K562 (cell line): ENCODE measurements at regions not wholly inside any gene's neighbourhood (a gene's known extent, or its start where the extent isn't known, plus 50 kb on each side); places are given as distances from the start of the nearest gene placed in this dataset.

Experiments used
- ATAC-seq: fragments of 200-7000 bp; cut with Tn5 transposase; 3 replicates; pipeline ENCODE4 v1.9.1; 2020; ENCODE audit warnings: moderate library complexity
- BruUV-seq: library from RNA; stranded (reverse); fragments of 400-500 nt; replicated peaks from 2 replicates; lab custom pipeline; 2021; lab: Mats Ljungman, UMichigan
- CTCF ChIA-PET: fragments of 300-600 bp; formaldehyde crosslinking; extraction: SDS; loops from one replicate; lab custom pipeline; 2021; ENCODE audit warnings: low intra/inter-chr PET ratio; lab: Yijun Ruan, JAX
- POLR2A ChIA-PET: fragments of 300-600, 350-650 bp; sonication (Branson Sonifier 250); formaldehyde crosslinking; extraction: SDS; loops from one replicate; lab custom pipeline; 2021; ENCODE audit warnings: antibody characterized with exemption, inconsistent platforms; lab: Yijun Ruan, JAX
- DNase-seq, 4 experiments: peaks; one replicate each; pipeline versions ENCODE4 v3.0.0 to v3.0.0-alpha.2; 2011 to 2018; ENCODE audit warnings: low spot score in 3 of 4, mixed read lengths in 3 of 4; ENCODE audit errors: extremely low read depth in 1 of 4
- FAIRE-seq: peaks from 2 replicates; lab custom pipeline; 2011; peaks lifted over from hg19 to GRCh38; lab: Jason Lieb, UNC
- H2AFZ ChIP-seq: 2 replicates; pipeline ENCODE4 v1.6.0; 2011; ENCODE audit warnings: low read depth, low read length, control low read depth, inconsistent platforms
- H3K27ac ChIP-seq: fragments of 200-600 bp; 3 replicates; pipeline ENCODE4 v1.8.0; 2011; ENCODE audit warnings: low read depth, mild to moderate bottlenecking, control low read depth, inconsistent platforms, low read length, moderate library complexity, mixed read lengths; ENCODE audit errors: extremely low read depth
- H3K27me3 ChIP-seq, 2 experiments: fragments of 300-600 bp in 1 of 2; 2 replicates in 1 of 2; 3 replicates in 1 of 2; pipeline versions ENCODE4 v1.6.0 to v1.8.0; 2011; ENCODE audit warnings: inconsistent platforms in 2 of 2, low read length in 2 of 2, mild to moderate bottlenecking in 1 of 2, mixed read lengths in 1 of 2, moderate library complexity in 1 of 2; ENCODE audit not compliant: control insufficient read depth in 2 of 2, insufficient read depth in 2 of 2
- H3K36me3 ChIP-seq: fragments of 300-600 bp; 3 replicates; pipeline ENCODE4 v1.8.0; 2011; ENCODE audit warnings: mild to moderate bottlenecking, low read length, inconsistent platforms; ENCODE audit not compliant: control insufficient read depth, insufficient read depth
- H3K4me1 ChIP-seq, 2 experiments: fragments of 200-600 bp in 1 of 2; replicated peaks in 1 of 2; 2 replicates in 1 of 2; 3 replicates in 1 of 2; pipeline versions ENCODE4 v1.5.1 to v1.8.0; 2011; ENCODE audit warnings: inconsistent platforms in 2 of 2, low read length in 2 of 2, mild to moderate bottlenecking in 1 of 2, mixed read lengths in 1 of 2, moderate library complexity in 1 of 2; ENCODE audit not compliant: control insufficient read depth in 2 of 2, insufficient read depth in 2 of 2
- H3K4me2 ChIP-seq: 2 replicates; pipeline ENCODE4 v1.6.1; 2011; ENCODE audit warnings: low read length, control low read depth, inconsistent platforms, mixed read lengths; ENCODE audit not compliant: insufficient read depth
- H3K4me3 ChIP-seq: fragments of 200-600 bp; sonication (generic), shearing (Covaris generic); 2 replicates; pipeline ENCODE4 v1.5.1; 2016; ENCODE audit warnings: control low read depth, inconsistent platforms
- H3K79me2 ChIP-seq: fragments of 200-600 bp; 3 replicates; pipeline ENCODE4 v1.8.0; 2011; ENCODE audit warnings: low read length, inconsistent platforms; ENCODE audit not compliant: control insufficient read depth, insufficient read depth
- H3K9ac ChIP-seq, 2 experiments: 2 replicates each; pipeline versions ENCODE4 v1.6.0 to v1.6.1; 2011; ENCODE audit warnings: low read depth in 2 of 2, low read length in 2 of 2, control low read depth in 1 of 2, inconsistent platforms in 1 of 2, mild to moderate bottlenecking in 1 of 2, mixed read lengths in 1 of 2; ENCODE audit not compliant: insufficient read depth in 1 of 2
- H3K9me1 ChIP-seq: one replicate; pipeline ENCODE4 v1.6.0; 2011; ENCODE audit warnings: inconsistent platforms, mild to moderate bottlenecking, low read length, moderate library complexity; ENCODE audit not compliant: control insufficient read depth, insufficient read depth
- H3K9me3 ChIP-seq: replicated peaks from 2 replicates; pipeline ENCODE4 v1.5.1; 2011; ENCODE audit warnings: low read depth, low read length, inconsistent platforms; ENCODE audit not compliant: control insufficient read depth, insufficient read depth
- H4K20me1 ChIP-seq: replicated peaks from 2 replicates; pipeline ENCODE4 v1.6.1; 2011; ENCODE audit warnings: low read length, inconsistent platforms, mixed read lengths; ENCODE audit not compliant: control insufficient read depth, insufficient read depth
- ATF6 ChIP-seq: sonication (generic); formaldehyde crosslinking; IDR thresholded peaks from 2 replicates; pipeline ENCODE4 v1.4.0; 2020; ENCODE audit warnings: mild to moderate bottlenecking, missing genetic modification reagents
- EHMT2 ChIP-seq: fragments of 450-650 bp; IDR thresholded peaks from 2 replicates; pipeline ENCODE4 v1.6.1; 2018; ENCODE audit warnings: antibody characterized with exemption
- HDAC1 ChIP-seq, 2 experiments: fragments of 450-650 bp; IDR thresholded peaks; 2 replicates each; pipeline ENCODE4 v1.6.1; 2016 to 2017; ENCODE audit warnings: inconsistent platforms in 1 of 2, mild to moderate bottlenecking in 1 of 2, moderate library complexity in 1 of 2
- ZFX ChIP-seq: sonication (generic); formaldehyde crosslinking; IDR thresholded peaks from 2 replicates; pipeline ENCODE4 v1.8.0; 2022; ENCODE audit warnings: mild to moderate bottlenecking, missing genetic modification reagents, moderate library complexity
- ZNF232 ChIP-seq: sonication (generic); formaldehyde crosslinking; IDR thresholded peaks from 2 replicates; pipeline ENCODE4 v1.8.0; 2022; ENCODE audit warnings: mild to moderate bottlenecking, missing genetic modification reagents
- WGBS: fragments of 100-300 bp; shearing (Covaris generic); methylation state at CpG from one replicate; pipeline ENCODE4 v1.1.6; 2016; ENCODE audit warnings: low coverage, mixed read lengths; ENCODE audit not compliant: insufficient coverage; ENCODE audit errors: missing lambda C conversion rate; 5-methylcytosine and 5-hydroxymethylcytosine counted together
- in situ Hi-C: fragments of 300-500 bp; cut with MboI; formaldehyde crosslinking; loops from 4 replicates; pipeline ENCODE4 v1.15.0; 2018; ENCODE audit warnings: inconsistent platforms, mixed read lengths
- intact Hi-C: fragments of 100-400 bp; cut with micrococcal nuclease; formaldehyde crosslinking; loops from 2 replicates; pipeline ENCODE4 v1.14.2; 2022
- TF ChIP-seq, protein P1 (sequence below): IDR thresholded peaks from 2 replicates; pipeline ENCODE4 v1.6.1; 2016; ENCODE audit warnings: missing genetic modification characterization, missing compliant biosample characterization

- Histone ChIP-seq H3K4me3 (no peak overlapping the region), H3K27me3 (no peaks in the 10 kb centered on the region; a peak in 1 of 5 replicates), H3K36me3 (no peaks in the 10 kb centered on the region), H3K9ac (no peak overlapping the region), H4K20me1 (no peaks in the 10 kb centered on the region), H2AFZ (no peak overlapping the region), H3K4me2 (no peak overlapping the region), H3K9me3 (no peaks in the 10 kb centered on the region), H3K27ac (no peak overlapping the region), H3K4me1 (no peaks in the 10 kb centered on the region), H3K9me1 (no peaks in the 10 kb centered on the region), H3K79me2 (no peaks in the 10 kb centered on the region)
- TF ChIP-seq HDAC1 (IDR thresholded peaks at IDR 0.05): no peak
- TF ChIP-seq ATF6 (CRISPR knock-in tag): no peak
- TF ChIP-seq ZNF232 (CRISPR knock-in tag): no peak
- TF ChIP-seq, protein P1, sequence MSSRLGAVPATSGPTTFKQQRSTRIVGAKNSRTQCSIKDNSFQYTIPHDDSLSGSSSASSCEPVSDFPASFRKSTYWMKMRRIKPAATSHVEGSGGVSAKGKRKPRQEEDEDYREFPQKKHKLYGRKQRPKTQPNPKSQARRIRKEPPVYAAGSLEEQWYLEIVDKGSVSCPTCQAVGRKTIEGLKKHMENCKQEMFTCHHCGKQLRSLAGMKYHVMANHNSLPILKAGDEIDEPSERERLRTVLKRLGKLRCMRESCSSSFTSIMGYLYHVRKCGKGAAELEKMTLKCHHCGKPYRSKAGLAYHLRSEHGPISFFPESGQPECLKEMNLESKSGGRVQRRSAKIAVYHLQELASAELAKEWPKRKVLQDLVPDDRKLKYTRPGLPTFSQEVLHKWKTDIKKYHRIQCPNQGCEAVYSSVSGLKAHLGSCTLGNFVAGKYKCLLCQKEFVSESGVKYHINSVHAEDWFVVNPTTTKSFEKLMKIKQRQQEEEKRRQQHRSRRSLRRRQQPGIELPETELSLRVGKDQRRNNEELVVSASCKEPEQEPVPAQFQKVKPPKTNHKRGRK (tag): no peak
- TF ChIP-seq EHMT2: no peak
- TF ChIP-seq ZFX (CRISPR knock-in tag): no peak
- in situ Hi-C loops: no loop called here
- BruUV-seq: no TSS peak
- ChIA-PET POLR2A (interaction anchor here (0.6 kb wide), 2 partner anchors 328 to 1458 kb away, joined by 3 to 4 read pairs; no protein-coding TSS in a partner anchor), CTCF (no interaction called here)
- ATAC-seq (no peak), DNase-seq (no peak), FAIRE-seq (no peak)
- 2% methylated on average over 6 of the region's 6 CpGs for WGBS
- intact Hi-C loops: no loop called here
Measured at GRCh38 chr17:72405662-72406230, 284.9 kb downstream of the SOX9 start.
